ENCODE measurements at regions not wholly inside any gene's neighbourhood (a gene's known extent, or its start where the extent isn't known, plus 50 kb on each side); places are given as distances from the start of the nearest gene placed in this dataset.

- Histone ChIP-seq H3K79me2 (ENCODE audit: insufficient read depth, low read length) (no peaks in the 10 kb centered on the region), H3K4me1 (ENCODE audit: control insufficient read depth in 1 of 2, insufficient read depth in 2 of 2, low read length in 2 of 2) (peaks cover 0 to 3% of the 10 kb centered on the region in 2 experiments; a peak in 1 of 4 replicates), H3K9ac (ENCODE audit: low read length) (no peak overlapping the region), H3K4me3 (replicated peaks in 1 of 2; ENCODE audit: low read depth in 1 of 2, low read length in 2 of 2) (no peak overlapping the region), H3K4me2 (ENCODE audit: low read length) (no peak overlapping the region), H3K27me3 (ENCODE audit: insufficient read depth, low read length) (no peaks in the 10 kb centered on the region), H3K9me2 (ENCODE audit: insufficient read depth) (no peaks in the 10 kb centered on the region), H4K20me1 (ENCODE audit: insufficient read depth) (no peaks in the 10 kb centered on the region), H3K27ac (ENCODE audit: low read depth, low read length) (no peak overlapping the region), H2AFZ (ENCODE audit: low read depth, low read length, poor library complexity, severe bottlenecking) (no peak overlapping the region), H3K36me3 (ENCODE audit: control insufficient read depth in 1 of 2, insufficient read depth in 2 of 2, low read length in 2 of 2) (no peaks in the 10 kb centered on the region), H3K9me3 (ENCODE audit: control insufficient read depth in 1 of 2, insufficient read depth in 1 of 2, low read depth in 1 of 2, low read length in 2 of 2) (no peaks in the 10 kb centered on the region)
- ATAC-seq (no peak), DNase-seq (ENCODE audit: low read depth, low spot score) (no peak)
- CTCF ChIA-PET, result no interaction called here
- TF ChIP-seq ZNF274 (IDR thresholded peaks at IDR 0.05; ENCODE audit: low read depth, low read length) (no peak), SP1 (IDR thresholded peaks at IDR 0.05; ENCODE audit: low read depth) (no peak), FOSL1 (IDR thresholded peaks at IDR 0.05; ENCODE audit: low read depth) (no peak), CEBPB (IDR thresholded peaks at IDR 0.05; ENCODE audit: low read depth) (no peak), EGR1 (IDR thresholded peaks at IDR 0.05; ENCODE audit: low read depth) (no peak), REST (IDR thresholded peaks at IDR 0.05; ENCODE audit: low read depth) (no peak)
- POLR2A ChIA-PET, result no interaction called here
- intact Hi-C loops (cut with micrococcal nuclease), result loop anchor here (5.0 kb wide), 1 partner anchor 68 kb away; no protein-coding TSS in a partner anchor
- BruUV-seq (replicated peaks), result no TSS peak
- RAD21 ChIA-PET (ENCODE audit: low non-redundant PET in 1 of 2, low total read pairs in 2 of 2, uncharacterized antibody in 2 of 2, unreplicated experiment in 2 of 2), result no interaction called here
These were observed 160.9 kb downstream of the GATB start for GRCh38 chr4:151599863-151600262.

DNA sequence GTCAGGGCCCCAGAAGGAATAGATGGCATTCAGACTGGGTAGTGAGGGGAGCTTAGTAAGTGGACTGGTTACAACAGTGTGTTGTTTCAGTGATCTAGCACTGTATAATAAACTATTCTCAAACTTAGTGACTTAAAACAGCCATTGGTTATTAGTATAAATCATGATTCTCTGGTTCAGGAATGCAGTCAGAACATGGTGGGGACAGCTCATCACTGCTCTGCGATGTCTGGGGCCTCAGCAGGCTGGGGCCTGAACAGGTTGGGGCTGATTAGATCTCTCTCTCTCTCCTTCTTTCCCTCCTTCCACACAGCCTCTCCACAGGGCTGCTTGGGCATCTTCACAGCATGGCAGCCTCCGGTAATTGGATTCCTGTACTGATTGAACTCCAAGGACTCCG lies 160.4 kb downstream of the GATB start:
- Histone ChIP-seq H3K4me1 (ENCODE audit: control insufficient read depth in 1 of 2, insufficient read depth in 2 of 2, low read length in 2 of 2) (peaks cover 0 to 3% of the 10 kb centered on the region in 2 experiments; a peak in 1 of 4 replicates), H3K9me3 (ENCODE audit: control insufficient read depth in 1 of 2, insufficient read depth in 1 of 2, low read depth in 1 of 2, low read length in 2 of 2) (no peaks in the 10 kb centered on the region), H3K36me3 (ENCODE audit: control insufficient read depth in 1 of 2, insufficient read depth in 2 of 2, low read length in 2 of 2) (no peaks in the 10 kb centered on the region), H2AFZ (ENCODE audit: low read depth, low read length, poor library complexity, severe bottlenecking) (no peak overlapping the region), H3K79me2 (ENCODE audit: insufficient read depth, low read length) (no peaks in the 10 kb centered on the region), H3K4me2 (ENCODE audit: low read length) (no peak overlapping the region), H4K20me1 (ENCODE audit: insufficient read depth) (no peaks in the 10 kb centered on the region), H3K9ac (ENCODE audit: low read length) (no peak overlapping the region), H3K4me3 (replicated peaks in 1 of 2; ENCODE audit: low read depth in 1 of 2, low read length in 2 of 2) (no peak overlapping the region), H3K9me2 (ENCODE audit: insufficient read depth) (no peaks in the 10 kb centered on the region), H3K27ac (ENCODE audit: low read depth, low read length) (no peak overlapping the region), H3K27me3 (ENCODE audit: insufficient read depth, low read length) (no peaks in the 10 kb centered on the region)
- DNase-seq (ENCODE audit: low read depth, low spot score), result no peak
- no peak for TF ChIP-seq ZBTB33 (IDR thresholded peaks at IDR 0.05; ENCODE audit: extremely low read depth, insufficient replicate concordance, low read length)
- TF ChIP-seq, protein P1, sequence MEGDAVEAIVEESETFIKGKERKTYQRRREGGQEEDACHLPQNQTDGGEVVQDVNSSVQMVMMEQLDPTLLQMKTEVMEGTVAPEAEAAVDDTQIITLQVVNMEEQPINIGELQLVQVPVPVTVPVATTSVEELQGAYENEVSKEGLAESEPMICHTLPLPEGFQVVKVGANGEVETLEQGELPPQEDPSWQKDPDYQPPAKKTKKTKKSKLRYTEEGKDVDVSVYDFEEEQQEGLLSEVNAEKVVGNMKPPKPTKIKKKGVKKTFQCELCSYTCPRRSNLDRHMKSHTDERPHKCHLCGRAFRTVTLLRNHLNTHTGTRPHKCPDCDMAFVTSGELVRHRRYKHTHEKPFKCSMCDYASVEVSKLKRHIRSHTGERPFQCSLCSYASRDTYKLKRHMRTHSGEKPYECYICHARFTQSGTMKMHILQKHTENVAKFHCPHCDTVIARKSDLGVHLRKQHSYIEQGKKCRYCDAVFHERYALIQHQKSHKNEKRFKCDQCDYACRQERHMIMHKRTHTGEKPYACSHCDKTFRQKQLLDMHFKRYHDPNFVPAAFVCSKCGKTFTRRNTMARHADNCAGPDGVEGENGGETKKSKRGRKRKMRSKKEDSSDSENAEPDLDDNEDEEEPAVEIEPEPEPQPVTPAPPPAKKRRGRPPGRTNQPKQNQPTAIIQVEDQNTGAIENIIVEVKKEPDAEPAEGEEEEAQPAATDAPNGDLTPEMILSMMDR (IDR thresholded peaks at IDR 0.05 in 2 of 3, conservative IDR thresholded peaks at IDR 0.05 in 1 of 3; ENCODE audit: borderline replicate concordance in 1 of 3, insufficient read depth in 1 of 3, low read depth in 2 of 3, low read length in 2 of 3), result no peak
- no peak for TF ChIP-seq CEBPB (IDR thresholded peaks at IDR 0.05; ENCODE audit: low read depth)
- no peak for TF ChIP-seq SIN3A (IDR thresholded peaks at IDR 0.05; ENCODE audit: low read depth)
- no TSS peak for BruUV-seq (replicated peaks)
- RAD21 ChIA-PET (ENCODE audit: low non-redundant PET in 1 of 2, low total read pairs in 2 of 2, uncharacterized antibody in 2 of 2, unreplicated experiment in 2 of 2), result no interaction called here
- intact Hi-C loops (cut with micrococcal nuclease), result loop anchor here (5.0 kb wide), 1 partner anchor 68 kb away; no protein-coding TSS in a partner anchor
- ATAC-seq, result no peak
- CTCF ChIA-PET, result no interaction called here
- POLR2A ChIA-PET, result no interaction called here
